ENCODE measurements at regions not wholly inside any gene's neighbourhood (a gene's known extent, or its start where the extent isn't known, plus 50 kb on each side); places are given as distances from the start of the nearest gene placed in this dataset.
A peak's percentile ranks its signal among the peaks of the same experiment; 100 is the strongest.
"Not testable (repeated sequence)": the region's sequence is repeated elsewhere in the genome, so short reads cannot be mapped to it uniquely, and the experiment has no call there.

GRCh38 chr3:135382621-135383020 is 582.9 kb upstream of the PPP2R3A start:
- H3K4me3 ChIP-seq: no peak overlapping the region
- H3K9ac ChIP-seq: no peak overlapping the region
- H3K36me3 ChIP-seq: no peaks in the 10 kb centered on the region
- no peak overlapping the region for H3K27ac ChIP-seq
- TF ChIP-seq Cebpa-rat (IDR thresholded peaks at IDR 0.05): no peak
- H3K4me2 ChIP-seq: 0 out of 22 replicates have a peak overlapping the region, but pooled peaks of 2 of the 11 experiments have one; percentile 1 to 15
- H3K9me3 ChIP-seq (replicated peaks in 1 of 11): no peaks in the 10 kb centered on the region
- peaks cover 0 to 9% (median 0%) of the 10 kb centered on the region in 10 experiments; a peak in 1 of 20 replicates for H3K4me1 ChIP-seq
- H3K27me3 ChIP-seq: no peaks in the 10 kb centered on the region
- H4K20me1 ChIP-seq: no peaks in the 10 kb centered on the region

GRCh38 chr3:135383301-135383700 is 582.2 kb upstream of the PPP2R3A start:
- Histone ChIP-seq H3K27ac (no peak overlapping the region), H3K36me3 (no peaks in the 10 kb centered on the region), H3K4me1 (peaks cover 0 to 9% (median 0%) of the 10 kb centered on the region in 10 experiments; a peak in 1 of 20 replicates), H3K9me3 (replicated peaks in 1 of 11) (no peaks in the 10 kb centered on the region), H3K27me3 (no peaks in the 10 kb centered on the region), H4K20me1 (no peaks in the 10 kb centered on the region), H3K4me3 (no peak overlapping the region), H3K9ac (no peak overlapping the region), H3K4me2 (no peak overlapping the region)
- no peak for TF ChIP-seq Cebpa-rat (IDR thresholded peaks at IDR 0.05)

- no peak overlapping the region for H3K9ac ChIP-seq
- peaks cover 12 to 22% (median 17%) of the 10 kb centered on the region in 11 experiments; a peak in 21 of 22 replicates for H3K9me3 ChIP-seq (replicated peaks in 1 of 11)
- no peak overlapping the region for H3K4me3 ChIP-seq
- no peaks in the 10 kb centered on the region for H3K27me3 ChIP-seq
- no peaks in the 10 kb centered on the region for H3K36me3 ChIP-seq
- no peak for TF ChIP-seq Cebpa-rat (IDR thresholded peaks at IDR 0.05)
- H3K27ac ChIP-seq: no peak overlapping the region
- peaks cover 0 to 7% (median 0%) of the 10 kb centered on the region in 10 experiments; a peak in 2 of 20 replicates for H3K4me1 ChIP-seq
- H4K20me1 ChIP-seq: no peaks in the 10 kb centered on the region
- no peak overlapping the region for H3K4me2 ChIP-seq
Measured at GRCh38 chr3:135392151-135392550, 573.4 kb upstream of the PPP2R3A start.

GRCh38 chr3:135393159-135393558 is 572.4 kb upstream of the PPP2R3A start:
- no peak for TF ChIP-seq Cebpa-rat (IDR thresholded peaks at IDR 0.05)
- peaks cover 12 to 22% (median 17%) of the 10 kb centered on the region in 11 experiments; a peak in 21 of 22 replicates for H3K9me3 ChIP-seq (replicated peaks in 1 of 11)
- no peak overlapping the region for H3K9ac ChIP-seq
- H3K4me3 ChIP-seq: no peak overlapping the region
- no peaks in the 10 kb centered on the region for H3K27me3 ChIP-seq
- H3K4me1 ChIP-seq: peaks cover 0 to 7% (median 0%) of the 10 kb centered on the region in 10 experiments; a peak in 2 of 20 replicates
- no peaks in the 10 kb centered on the region for H4K20me1 ChIP-seq
- no peak overlapping the region for H3K27ac ChIP-seq
- H3K4me2 ChIP-seq: no peak overlapping the region
- no peaks in the 10 kb centered on the region for H3K36me3 ChIP-seq

- Histone ChIP-seq H3K27me3 (no peaks in the 10 kb centered on the region), H3K4me2 (peak overlapping the region in 3 of 11 experiments; percentile 14 to 15 (median 15); a peak in 3 of 22 replicates), H3K4me1 (peaks cover 0 to 7% (median 0%) of the 10 kb centered on the region in 10 experiments; a peak in 2 of 20 replicates), H3K9me3 (replicated peaks in 1 of 11) (peaks cover 12 to 22% (median 17%) of the 10 kb centered on the region in 11 experiments; a peak in 21 of 22 replicates), H3K9ac (no peak overlapping the region), H4K20me1 (no peaks in the 10 kb centered on the region), H3K36me3 (no peaks in the 10 kb centered on the region), H3K4me3 (no peak overlapping the region), H3K27ac (no peak overlapping the region)
- TF ChIP-seq Cebpa-rat (IDR thresholded peaks at IDR 0.05): no peak
Measured at GRCh38 chr3:135393898-135394525, 571.5 kb upstream of the PPP2R3A start.

GRCh38 chr3:135412475-135412874 is 553.1 kb upstream of the PPP2R3A start:
- Histone ChIP-seq H3K9me3 (replicated peaks in 1 of 11) (no peaks in the 10 kb centered on the region), H3K9ac (no peak overlapping the region), H3K27me3 (no peaks in the 10 kb centered on the region), H3K27ac (no peak overlapping the region), H3K4me3 (no peak overlapping the region), H3K36me3 (no peaks in the 10 kb centered on the region), H4K20me1 (no peaks in the 10 kb centered on the region), H3K4me1 (no peaks in the 10 kb centered on the region; a peak in 1 of 20 replicates), H3K4me2 (no peak overlapping the region)
- TF ChIP-seq Cebpa-rat (IDR thresholded peaks at IDR 0.05): no peak

- Histone ChIP-seq H3K27me3 (no peaks in the 10 kb centered on the region), H3K4me3 (no peak overlapping the region), H3K27ac (no peak overlapping the region), H4K20me1 (no peaks in the 10 kb centered on the region), H3K4me1 (no peaks in the 10 kb centered on the region; a peak in 1 of 20 replicates), H3K9ac (no peak overlapping the region), H3K36me3 (no peaks in the 10 kb centered on the region), H3K9me3 (replicated peaks in 1 of 11) (no peaks in the 10 kb centered on the region), H3K4me2 (no peak overlapping the region)
- no peak for TF ChIP-seq Cebpa-rat (IDR thresholded peaks at IDR 0.05)
Measured at GRCh38 chr3:135416182-135416581, 549.3 kb upstream of the PPP2R3A start.

- H3K9ac ChIP-seq: no peak overlapping the region
- no peak for TF ChIP-seq Cebpa-rat (IDR thresholded peaks at IDR 0.05)
- no peaks in the 10 kb centered on the region for H3K9me3 ChIP-seq (replicated peaks in 1 of 11)
Measured at GRCh38 chr3:135419155-135419554, 546.4 kb upstream of the PPP2R3A start.

GRCh38 chr3:135426508-135426907 is 539.0 kb upstream of the PPP2R3A start:
- no peaks in the 10 kb centered on the region for H3K4me1 ChIP-seq
- H3K27me3 ChIP-seq: no peaks in the 10 kb centered on the region
- H3K4me3 ChIP-seq: no peak overlapping the region
- H3K4me2 ChIP-seq: no peak overlapping the region
- H3K9me3 ChIP-seq (replicated peaks in 1 of 11): no peaks in the 10 kb centered on the region
- H3K9ac ChIP-seq: no peak overlapping the region
- no peak overlapping the region for H3K27ac ChIP-seq
- no peaks in the 10 kb centered on the region for H3K36me3 ChIP-seq
- no peaks in the 10 kb centered on the region for H4K20me1 ChIP-seq
- no peak for TF ChIP-seq Cebpa-rat (IDR thresholded peaks at IDR 0.05)

More at GRCh38 chr3:135419155-135419554, 546.4 kb upstream of the PPP2R3A start:
- no peaks in the 10 kb centered on the region for H3K36me3 ChIP-seq
- no peak overlapping the region for H3K4me3 ChIP-seq
- no peak overlapping the region for H3K4me2 ChIP-seq
- no peaks in the 10 kb centered on the region for H3K27me3 ChIP-seq
- H3K4me1 ChIP-seq: no peaks in the 10 kb centered on the region; a peak in 1 of 20 replicates
- no peak overlapping the region for H3K27ac ChIP-seq
- H4K20me1 ChIP-seq: no peaks in the 10 kb centered on the region

- H3K4me2 ChIP-seq: no peak overlapping the region
- no peak overlapping the region for H3K27ac ChIP-seq
- no peaks in the 10 kb centered on the region for H3K36me3 ChIP-seq
- H3K9ac ChIP-seq: no peak overlapping the region
- no peaks in the 10 kb centered on the region for H4K20me1 ChIP-seq
- H3K9me3 ChIP-seq (replicated peaks in 1 of 11): 0 out of 22 replicates have a peak, but pooled peaks cover 0 to 5% (median 0%) of the 10 kb centered on the region in 11 experiments
- no peaks in the 10 kb centered on the region for H3K4me1 ChIP-seq
- no peak overlapping the region for H3K4me3 ChIP-seq
- no peaks in the 10 kb centered on the region for H3K27me3 ChIP-seq
- no peak for TF ChIP-seq Cebpa-rat (IDR thresholded peaks at IDR 0.05)
Measured at GRCh38 chr3:135432402-135432801, 533.1 kb upstream of the PPP2R3A start.

- Histone ChIP-seq H3K4me1 (peaks cover 0 to 28% (median 13%) of the 10 kb centered on the region in 10 experiments; a peak in 16 of 20 replicates), H3K9me3 (replicated peaks in 1 of 11) (peaks cover 0 to 14% (median 0%) of the 10 kb centered on the region in 11 experiments; a peak in 5 of 22 replicates)
- H3K27ac ChIP-seq, H3K9ac ChIP-seq, H3K27me3 ChIP-seq, H4K20me1 ChIP-seq, H3K4me3 ChIP-seq, H3K36me3 ChIP-seq, H3K4me2 ChIP-seq: not testable (repeated sequence)
Measured at GRCh38 chr3:135438889-135439597, 526.5 kb upstream of the PPP2R3A start.

- H3K4me2 ChIP-seq, H3K4me3 ChIP-seq, H3K27ac ChIP-seq, H3K27me3 ChIP-seq, H3K36me3 ChIP-seq, H4K20me1 ChIP-seq, H3K9ac ChIP-seq: not testable (repeated sequence)
- Histone ChIP-seq H3K4me1 (peaks cover 0 to 33% (median 19%) of the 10 kb centered on the region in 10 experiments; a peak in 16 of 20 replicates), H3K9me3 (replicated peaks in 1 of 11) (peaks cover 0 to 14% (median 0%) of the 10 kb centered on the region in 11 experiments; a peak in 5 of 22 replicates)
Measured at GRCh38 chr3:135439632-135440031, 525.9 kb upstream of the PPP2R3A start.
